ENCODE measurements at regions not wholly inside any gene's neighbourhood (a gene's known extent, or its start where the extent isn't known, plus 50 kb on each side); places are given as distances from the start of the nearest gene placed in this dataset.

- TF ChIP-seq POLR2A (IDR thresholded peaks at IDR 0.05), result no peak
- TF ChIP-seq CTCF (IDR thresholded peaks at IDR 0.05), result no peak
- no peak for TF ChIP-seq POLR2AphosphoS5 (IDR thresholded peaks at IDR 0.05)
Measured at GRCh38 chr11:116107229-116107628, 603.0 kb upstream of the CADM1 start.
